ENCODE measurements at regions not wholly inside any gene's neighbourhood (a gene's known extent, or its start where the extent isn't known, plus 50 kb on each side); places are given as distances from the start of the nearest gene placed in this dataset.
"Not testable (repeated sequence)": the region's sequence is repeated elsewhere in the genome, so short reads cannot be mapped to it uniquely, and the experiment has no call there.

GRCh38 chr14:87734577-87735360 is 258.2 kb downstream of the GALC start:
- not testable (repeated sequence) for TF ChIP-seq CTCF (IDR thresholded peaks at IDR 0.05; ENCODE audit: extremely low read depth in 1 of 2, insufficient read depth in 1 of 2, low read depth in 1 of 2, low read length in 2 of 2); POLR2A (IDR thresholded peaks at IDR 0.05; ENCODE audit: low read depth, low read length); MAX (IDR thresholded peaks at IDR 0.05; ENCODE audit: insufficient read depth, insufficient read length)
